Left renal pelvis (tissue), 4 donors: ENCODE measurements at regions not wholly inside any gene's neighbourhood (a gene's known extent, or its start where the extent isn't known, plus 50 kb on each side); places are given as distances from the start of the nearest gene placed in this dataset.
A peak's percentile ranks its signal among the peaks of the same experiment; 100 is the strongest.

Experiments
- DNase-seq, 4 donors: peaks; one replicate each; pipeline ENCODE4 v3.0.0-alpha.2; 2013; ENCODE audit warnings: low read depth in 4 of 4, low spot score in 3 of 4

- DNase-seq = no peak
Observed at GRCh38 chrX:125778261-125778660, 387.8 kb downstream of the DCAF12L2 start.

- DNase-seq = no peak
Observed at GRCh38 chrX:125782184-125782583, 383.9 kb downstream of the DCAF12L2 start.

GRCh38 chrX:125786316-125786715 lies 379.8 kb downstream of the DCAF12L2 start:
- DNase-seq = no peak

DNA sequence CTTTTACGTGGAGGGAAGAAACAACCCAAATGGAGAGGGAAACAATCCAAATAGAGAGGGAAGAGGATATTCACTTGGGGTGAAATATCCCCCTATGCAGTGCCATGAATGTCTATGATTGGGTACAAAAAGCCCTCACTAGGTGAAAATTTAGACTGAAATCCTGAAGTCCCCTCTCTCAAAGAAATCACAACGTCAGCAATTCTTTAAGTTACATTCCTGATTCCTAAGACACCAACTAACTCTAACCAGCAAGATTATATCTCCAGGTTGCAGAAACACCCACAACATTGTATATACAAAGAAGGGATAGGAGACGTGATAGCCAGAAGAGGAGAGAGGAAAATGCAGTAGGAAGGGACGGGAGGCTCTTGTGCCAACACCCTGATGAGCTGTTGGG lies 374.3 kb downstream of the DCAF12L2 start:
- no peak for DNase-seq

DNA sequence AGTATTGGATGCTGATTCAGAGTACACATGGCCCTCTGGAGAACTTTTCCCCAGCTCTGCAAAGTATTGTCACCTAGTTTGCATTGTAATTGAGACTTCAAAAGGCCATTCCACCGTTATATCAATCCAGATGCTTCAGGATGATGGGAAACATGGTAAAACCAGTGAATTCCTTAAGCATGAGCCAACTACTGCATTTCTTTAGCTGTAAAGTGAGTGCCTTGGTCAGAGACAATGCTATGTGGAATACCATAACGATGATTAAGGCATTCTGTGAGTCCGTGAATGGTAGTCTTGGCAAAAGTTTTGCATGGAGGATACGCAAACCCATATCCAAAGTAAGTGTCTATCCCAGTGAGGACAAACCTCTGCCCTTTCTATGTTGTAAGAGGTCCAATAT lies 355.2 kb downstream of the DCAF12L2 start:
- no peak for DNase-seq

DNA sequence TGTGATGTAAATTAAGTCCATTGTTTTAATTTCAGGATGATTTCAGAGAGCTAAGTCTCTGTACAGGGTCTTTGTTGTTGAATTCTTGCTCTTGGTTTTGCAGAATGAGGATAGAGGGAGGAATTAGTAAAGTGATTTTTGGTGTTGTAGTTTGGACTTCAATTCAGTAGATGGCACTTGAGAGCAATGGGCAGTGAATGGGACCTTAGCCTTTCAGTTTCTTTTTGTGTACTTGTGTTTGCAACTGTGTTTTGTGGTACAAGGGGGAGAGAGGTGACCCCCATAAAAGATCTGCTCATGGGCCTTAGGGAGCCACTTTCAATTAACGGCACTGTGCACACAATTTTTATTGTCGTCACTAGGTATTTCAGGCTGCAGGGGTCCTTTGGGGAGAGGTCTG lies 340.0 kb downstream of the DCAF12L2 start:
- no peak for DNase-seq

GRCh38 chrX:125826774-125827451 lies 339.2 kb downstream of the DCAF12L2 start:
- DNase-seq = no peak

DNA sequence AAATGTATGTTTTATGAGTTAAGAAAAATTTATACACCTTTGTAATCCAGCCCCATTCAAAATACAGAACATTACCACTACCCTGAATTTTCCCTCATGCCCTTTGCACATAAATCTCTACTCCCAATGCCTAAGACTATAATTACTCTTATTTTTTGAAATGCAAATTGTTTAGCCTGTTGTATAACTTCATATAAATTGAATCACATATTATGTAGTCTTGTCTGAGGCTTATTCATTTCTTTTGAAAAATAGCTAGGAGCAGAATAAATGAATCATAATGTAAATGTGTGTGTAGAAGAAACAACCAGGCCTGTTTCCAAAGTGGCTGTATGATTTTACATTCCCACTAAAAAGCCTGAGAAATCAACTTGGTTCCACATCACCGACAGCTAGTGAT lies 319.8 kb downstream of the DCAF12L2 start:
- DNase-seq = no peak

- no peak for DNase-seq
Observed at GRCh38 chrX:125850693-125851092, 315.4 kb downstream of the DCAF12L2 start.

- no peak for DNase-seq
Observed at GRCh38 chrX:125883169-125883568, 282.9 kb downstream of the DCAF12L2 start.

DNA sequence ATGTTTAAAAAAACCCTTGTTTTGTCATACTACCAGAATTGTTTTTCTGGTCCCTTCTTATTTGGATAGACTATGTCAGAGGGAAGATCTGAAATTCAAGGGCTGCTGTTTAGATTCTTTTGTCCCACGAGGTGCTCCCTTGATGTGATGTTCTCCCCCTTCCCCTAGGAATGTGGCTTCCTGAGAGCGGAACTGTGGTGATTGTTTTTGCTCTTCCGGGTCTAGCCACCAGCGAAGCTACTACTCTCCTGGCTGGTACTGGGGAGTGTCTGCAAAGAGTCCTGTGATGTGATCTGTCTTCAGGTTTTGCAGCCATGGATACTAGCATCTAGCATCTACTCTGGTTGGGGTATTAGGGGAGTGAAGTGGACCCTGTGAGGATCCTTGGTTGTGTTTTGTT lies 271.1 kb downstream of the DCAF12L2 start:
- DNase-seq = no peak

GRCh38 chrX:125895518-125895917 lies 270.6 kb downstream of the DCAF12L2 start:
- DNase-seq = no peak

DNA sequence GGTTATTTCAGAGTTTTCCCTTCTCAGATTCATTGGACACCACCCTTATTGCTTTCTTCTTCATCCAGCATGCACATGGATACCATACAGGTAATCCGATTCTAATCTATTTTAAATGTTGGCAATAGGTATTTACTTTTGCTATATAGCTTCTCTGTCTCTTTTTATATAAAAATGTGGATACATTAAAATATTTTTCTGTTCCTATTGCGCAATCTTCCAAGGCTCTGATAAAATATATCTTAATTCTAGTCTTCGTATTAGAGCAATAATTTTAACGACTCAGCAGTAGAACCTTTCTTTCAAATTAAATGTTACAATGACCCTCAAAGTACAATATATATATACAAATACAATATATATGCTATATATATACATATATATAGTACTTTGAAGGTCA lies 239.8 kb downstream of the DCAF12L2 start:
- no peak for DNase-seq

DNA sequence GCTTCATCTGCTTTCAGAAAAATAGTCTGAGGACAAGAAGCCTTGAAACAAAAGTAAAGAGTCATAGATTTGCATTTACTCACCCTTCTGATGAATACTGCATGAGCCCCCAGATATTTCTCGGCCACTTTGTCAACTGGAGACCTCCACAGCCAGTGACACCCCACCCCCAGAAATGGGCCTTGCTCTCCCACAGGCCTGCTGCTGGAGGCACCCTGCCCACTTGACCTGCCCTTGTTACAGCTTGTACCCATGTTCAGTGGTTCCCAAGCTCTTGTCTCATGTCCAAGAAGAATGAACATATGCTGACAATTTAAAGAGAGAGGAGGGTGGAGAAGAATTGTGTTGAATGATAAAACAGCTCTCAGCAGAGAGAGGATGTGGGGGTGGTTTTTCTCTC lies 225.1 kb downstream of the DCAF12L2 start:
- no peak for DNase-seq

GRCh38 chrX:125947501-125947900 lies 218.6 kb downstream of the DCAF12L2 start:
- DNase-seq = no peak

- no peak for DNase-seq
Observed at GRCh38 chrX:125952973-125953372, 213.1 kb downstream of the DCAF12L2 start.

GRCh38 chrX:125953814-125954213 lies 212.3 kb downstream of the DCAF12L2 start:
- peak in 2 of 4 donors; percentile 0 to 9 for DNase-seq

DNA sequence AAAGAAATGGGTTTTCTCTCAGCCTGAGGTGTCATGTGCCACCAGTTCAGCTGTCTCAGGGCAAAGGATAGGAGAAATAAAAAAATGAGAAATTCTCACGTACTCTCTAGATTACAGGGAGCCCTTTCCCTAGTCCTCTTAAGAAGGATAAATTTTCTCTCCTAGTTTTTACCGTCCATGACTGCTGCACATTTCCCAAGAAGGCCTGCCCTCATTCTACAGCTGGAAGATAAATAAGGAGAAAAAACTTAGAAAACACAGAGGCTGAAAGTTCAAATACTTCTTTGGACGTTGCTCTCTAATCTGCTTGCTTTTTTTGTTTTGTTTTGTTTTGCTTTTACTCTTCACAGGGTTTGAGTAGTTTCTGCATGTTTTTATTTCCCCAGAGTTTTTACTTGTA lies 211.9 kb downstream of the DCAF12L2 start:
- DNase-seq = peak in 1 of 4 donors; percentile 1

- DNase-seq = no peak
Observed at GRCh38 chrX:125977851-125978250, 188.2 kb downstream of the DCAF12L2 start.

GRCh38 chrX:125998432-125998831 lies 167.7 kb downstream of the DCAF12L2 start:
- DNase-seq = peak in 2 of 4 donors; percentile 1

GRCh38 chrX:126027229-126027628 lies 138.9 kb downstream of the DCAF12L2 start:
- DNase-seq = no peak

DNA sequence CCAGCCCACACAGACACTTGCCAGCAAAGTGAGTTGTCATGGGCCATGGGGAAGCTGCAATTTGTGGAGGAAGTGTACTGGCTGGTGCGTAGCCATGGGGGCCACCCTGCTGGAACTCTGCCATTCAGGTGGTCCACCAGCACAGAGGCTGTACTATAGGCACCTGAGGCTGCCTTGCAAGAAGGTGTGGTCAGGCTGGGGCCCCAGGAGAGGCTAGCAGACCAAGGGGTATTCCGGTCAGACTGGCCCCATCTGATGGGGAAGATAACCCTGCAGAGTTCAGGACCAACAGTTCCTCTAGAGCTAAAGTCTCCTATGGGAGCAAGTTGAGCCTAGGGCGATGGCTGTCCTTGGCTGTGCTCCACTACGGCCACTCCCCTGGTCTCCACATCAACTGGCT lies 136.1 kb downstream of the DCAF12L2 start:
- DNase-seq = no peak

- no peak for DNase-seq
Observed at GRCh38 chrX:126063984-126064383, 102.1 kb downstream of the DCAF12L2 start.
